ENCODE measurements at regions not wholly inside any gene's neighbourhood (a gene's known extent, or its start where the extent isn't known, plus 50 kb on each side); places are given as distances from the start of the nearest gene placed in this dataset.

DNA sequence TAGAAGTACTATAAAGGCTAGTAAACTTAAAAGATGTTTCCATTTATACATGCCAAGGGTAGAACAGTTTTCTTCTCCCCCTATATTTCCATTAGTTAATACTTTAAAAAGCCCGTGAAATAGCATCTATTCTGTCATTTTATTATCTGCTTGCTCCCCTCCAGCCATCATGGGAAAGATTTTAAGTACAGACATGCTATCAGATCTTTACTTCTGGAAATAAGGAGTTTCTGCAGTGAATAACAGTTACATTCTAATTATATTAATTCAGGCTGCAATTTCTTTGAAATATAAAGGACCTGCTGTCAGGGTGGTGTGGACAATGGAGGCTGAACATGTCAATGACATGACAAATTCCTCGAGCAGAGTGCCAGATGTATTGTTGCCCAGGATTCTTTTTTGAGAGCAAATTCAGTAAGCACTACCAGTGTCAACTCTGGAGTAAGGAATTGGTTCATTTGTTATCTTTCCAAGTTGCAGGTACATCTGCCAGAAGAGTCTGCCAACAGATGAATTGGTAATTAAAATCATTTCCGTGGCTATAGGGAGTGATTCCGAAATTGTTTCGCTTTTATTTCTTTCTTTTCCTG lies 151.3 kb downstream of the BTG1 start:
- no peak for DNase-seq (ENCODE audit: low read depth)
- TF ChIP-seq, protein P1, sequence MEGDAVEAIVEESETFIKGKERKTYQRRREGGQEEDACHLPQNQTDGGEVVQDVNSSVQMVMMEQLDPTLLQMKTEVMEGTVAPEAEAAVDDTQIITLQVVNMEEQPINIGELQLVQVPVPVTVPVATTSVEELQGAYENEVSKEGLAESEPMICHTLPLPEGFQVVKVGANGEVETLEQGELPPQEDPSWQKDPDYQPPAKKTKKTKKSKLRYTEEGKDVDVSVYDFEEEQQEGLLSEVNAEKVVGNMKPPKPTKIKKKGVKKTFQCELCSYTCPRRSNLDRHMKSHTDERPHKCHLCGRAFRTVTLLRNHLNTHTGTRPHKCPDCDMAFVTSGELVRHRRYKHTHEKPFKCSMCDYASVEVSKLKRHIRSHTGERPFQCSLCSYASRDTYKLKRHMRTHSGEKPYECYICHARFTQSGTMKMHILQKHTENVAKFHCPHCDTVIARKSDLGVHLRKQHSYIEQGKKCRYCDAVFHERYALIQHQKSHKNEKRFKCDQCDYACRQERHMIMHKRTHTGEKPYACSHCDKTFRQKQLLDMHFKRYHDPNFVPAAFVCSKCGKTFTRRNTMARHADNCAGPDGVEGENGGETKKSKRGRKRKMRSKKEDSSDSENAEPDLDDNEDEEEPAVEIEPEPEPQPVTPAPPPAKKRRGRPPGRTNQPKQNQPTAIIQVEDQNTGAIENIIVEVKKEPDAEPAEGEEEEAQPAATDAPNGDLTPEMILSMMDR (conservative IDR thresholded peaks at IDR 0.05; ENCODE audit: low read depth, low read length) = no peak
- H3K4me3 ChIP-seq (ENCODE audit: low read depth, low read length) = no peak overlapping the region

DNA sequence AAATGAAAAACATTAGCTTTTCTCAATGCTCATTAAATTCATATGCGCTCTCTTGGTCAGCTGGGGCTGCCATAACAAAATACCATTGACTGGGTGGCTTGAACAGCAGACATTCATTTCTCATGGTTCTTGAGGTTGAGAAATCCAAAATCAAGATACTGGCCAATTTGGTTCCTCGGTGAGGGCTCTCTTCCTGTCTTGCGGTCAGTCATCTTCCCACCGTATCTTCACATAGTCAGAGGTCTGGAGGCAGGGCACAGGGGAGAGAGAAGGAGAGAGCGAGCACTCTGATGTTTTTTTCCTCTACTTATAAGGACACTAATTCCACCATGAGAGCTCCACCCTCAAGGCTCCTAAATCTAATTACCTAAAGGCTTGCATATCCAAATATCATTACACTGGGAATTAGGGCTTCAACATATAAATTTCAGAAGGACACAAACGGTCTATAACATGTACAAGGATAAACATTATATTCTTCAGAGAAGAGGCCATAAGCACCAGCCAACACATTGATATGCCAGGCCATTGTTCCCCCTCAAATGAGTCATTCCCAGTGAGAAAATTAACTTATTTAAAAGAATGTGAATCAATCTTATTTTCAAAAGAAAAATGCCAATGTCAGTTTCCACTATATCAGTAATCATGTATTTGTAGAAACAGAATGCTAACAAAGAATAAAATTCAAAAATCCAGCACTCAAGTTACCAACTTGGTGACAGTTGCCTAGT lies 152.2 kb downstream of the BTG1 start:
- no peak overlapping the region for H3K4me3 ChIP-seq (ENCODE audit: low read depth, low read length)
- TF ChIP-seq, protein P1 (conservative IDR thresholded peaks at IDR 0.05; ENCODE audit: low read depth, low read length) = no peak
- DNase-seq (ENCODE audit: low read depth) = no peak

- H3K4me3 ChIP-seq (ENCODE audit: low read depth, low read length) = no peak overlapping the region
- TF ChIP-seq, protein P1 (conservative IDR thresholded peaks at IDR 0.05; ENCODE audit: low read depth, low read length) = no peak
- DNase-seq (ENCODE audit: low read depth) = no peak
Observed at GRCh38 chr12:91991399-91992187, 154.1 kb downstream of the BTG1 start.

GRCh38 chr12:91990525-91990924 lies 155.1 kb downstream of the BTG1 start:
- no peak for DNase-seq (ENCODE audit: low read depth)
- TF ChIP-seq, protein P1 (conservative IDR thresholded peaks at IDR 0.05; ENCODE audit: low read depth, low read length) = no peak
- H3K4me3 ChIP-seq (ENCODE audit: low read depth, low read length) = no peak overlapping the region

- TF ChIP-seq, protein P1 (conservative IDR thresholded peaks at IDR 0.05; ENCODE audit: low read depth, low read length) = no peak
- DNase-seq (ENCODE audit: low read depth) = no peak
- no peak overlapping the region for H3K4me3 ChIP-seq (ENCODE audit: low read depth, low read length)
Observed at GRCh38 chr12:91989143-91989542, 156.5 kb downstream of the BTG1 start.

DNA sequence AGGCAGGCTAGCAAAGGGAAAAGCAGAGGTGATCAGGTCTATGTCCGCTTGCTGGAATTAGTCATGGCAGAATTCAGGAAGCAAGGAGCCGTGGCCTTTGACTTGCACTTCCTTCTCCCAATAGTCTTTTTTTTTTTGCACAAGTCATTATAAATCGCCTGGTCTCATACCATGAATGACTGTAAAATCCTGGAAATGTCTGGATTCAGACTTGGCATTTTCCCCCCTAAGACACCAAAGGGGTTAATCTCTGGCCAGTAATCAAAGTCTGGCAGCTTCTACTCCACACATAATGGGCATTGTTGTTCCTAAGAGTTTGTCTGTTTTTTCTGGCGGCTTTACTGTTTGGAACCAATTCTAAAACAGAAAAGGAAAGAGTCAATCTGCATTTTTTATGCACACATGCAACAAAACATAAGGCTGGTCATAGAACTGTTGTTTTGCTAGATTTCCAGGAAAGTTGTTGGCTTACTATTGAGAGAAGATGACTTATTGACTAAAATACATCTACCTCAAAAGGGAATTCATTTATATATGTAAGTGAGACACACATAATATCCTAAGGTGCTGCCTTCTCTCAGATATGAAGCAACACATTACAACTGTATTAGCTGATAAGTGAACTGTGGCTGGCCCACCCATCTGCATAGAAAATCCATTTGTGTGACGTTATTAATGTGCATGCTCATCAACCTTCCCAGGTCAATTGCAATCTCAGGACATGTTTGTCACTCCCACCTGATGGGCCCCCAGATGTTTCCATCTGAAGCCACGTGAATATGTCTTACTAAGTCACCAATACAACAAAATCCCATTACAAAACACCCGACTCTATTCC lies 157.3 kb downstream of the BTG1 start:
- TF ChIP-seq, protein P1 (conservative IDR thresholded peaks at IDR 0.05; ENCODE audit: low read depth, low read length) = no peak
- no peak for DNase-seq (ENCODE audit: low read depth)
- H3K4me3 ChIP-seq (ENCODE audit: low read depth, low read length) = no peak overlapping the region
